GM21447 (cell line): ENCODE measurements at regions not wholly inside any gene's neighbourhood (a gene's known extent, or its start where the extent isn't known, plus 50 kb on each side); places are given as distances from the start of the nearest gene placed in this dataset.
"Not testable (repeated sequence)": the region's sequence is repeated elsewhere in the genome, so short reads cannot be mapped to it uniquely, and the experiment has no call there.

Experiments used
- ATAC-seq: cut with Tn5 transposase; IDR thresholded peaks from one replicate; pipeline ENCODE4 v1.9.1; 2021; ENCODE audit not compliant: unreplicated experiment

DNA sequence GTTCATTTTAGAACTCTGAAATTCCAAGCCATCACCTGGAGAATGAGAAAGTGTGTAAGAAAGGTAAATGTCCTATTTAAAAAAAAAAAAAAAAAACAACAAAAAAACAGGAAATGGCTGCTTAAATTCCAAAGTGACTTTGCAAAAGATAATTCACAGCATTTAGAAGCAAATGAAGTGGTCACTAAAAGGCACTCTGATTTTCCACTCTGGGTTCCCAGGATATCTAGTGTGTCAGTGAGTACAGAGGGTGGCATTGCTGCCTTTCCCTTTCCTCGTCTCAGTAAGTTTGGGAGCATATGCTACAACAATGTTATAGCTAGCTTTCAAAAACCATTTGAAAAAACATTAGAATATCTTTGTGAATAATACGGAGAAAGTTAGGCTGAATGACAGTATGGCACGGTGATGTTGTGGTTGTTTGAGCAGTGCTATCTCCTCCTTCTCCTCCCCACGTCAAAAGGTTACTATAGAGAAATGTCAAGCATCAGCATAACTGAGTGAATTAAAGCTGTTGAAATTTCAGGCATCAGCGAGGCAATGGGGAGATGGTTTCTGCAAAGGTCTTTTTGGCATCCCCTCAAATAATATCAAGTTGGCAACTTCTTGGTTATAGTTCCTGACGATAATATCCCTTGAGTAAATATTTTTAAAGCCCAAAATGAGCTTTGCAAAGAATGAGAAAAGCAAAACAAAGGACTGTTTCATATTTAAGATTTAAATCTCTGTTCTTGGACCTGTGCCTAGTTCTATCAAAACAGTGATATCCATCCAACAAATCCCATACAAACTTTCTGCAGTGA is 164.5 kb upstream of the E2F7 start:
- no peak for ATAC-seq

DNA sequence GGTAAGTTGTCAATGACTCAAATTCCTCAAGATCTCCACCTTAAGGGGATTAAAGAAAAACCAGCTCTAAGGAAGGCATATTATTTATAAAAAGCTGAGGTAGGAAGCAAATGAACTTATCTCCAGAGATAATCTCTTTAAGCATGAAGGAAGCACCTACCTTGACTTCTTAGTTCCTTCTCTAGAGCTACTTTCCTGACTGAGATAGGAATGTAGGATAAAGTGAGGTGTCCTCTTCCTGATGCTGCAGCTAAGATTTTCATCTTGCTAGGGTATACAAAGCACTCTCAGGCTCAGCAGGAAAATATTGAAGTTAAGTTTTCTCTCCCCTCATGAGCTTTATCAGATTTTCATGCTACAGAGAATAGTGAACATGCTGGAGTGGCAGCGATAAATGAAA is 163.0 kb upstream of the E2F7 start:
- ATAC-seq: no peak

DNA sequence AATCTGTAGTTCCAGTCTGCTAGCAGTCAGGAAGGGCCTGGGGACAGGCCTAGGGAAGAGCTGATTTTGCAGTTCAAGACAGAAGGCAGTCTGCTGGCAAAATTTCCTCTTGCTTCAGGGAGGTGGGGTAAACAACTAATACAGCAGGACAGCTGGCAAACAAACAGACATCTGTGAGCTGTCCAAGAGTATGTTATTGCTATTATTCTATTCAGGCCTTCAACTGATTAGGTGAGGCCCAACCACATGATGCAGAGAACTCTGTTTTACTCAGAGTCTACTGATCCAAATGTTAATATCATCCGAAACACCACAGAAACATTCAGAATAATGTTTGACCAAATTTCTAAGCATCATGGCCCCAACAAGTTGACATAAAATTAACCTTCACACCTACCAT is 161.0 kb upstream of the E2F7 start:
- no peak for ATAC-seq

DNA sequence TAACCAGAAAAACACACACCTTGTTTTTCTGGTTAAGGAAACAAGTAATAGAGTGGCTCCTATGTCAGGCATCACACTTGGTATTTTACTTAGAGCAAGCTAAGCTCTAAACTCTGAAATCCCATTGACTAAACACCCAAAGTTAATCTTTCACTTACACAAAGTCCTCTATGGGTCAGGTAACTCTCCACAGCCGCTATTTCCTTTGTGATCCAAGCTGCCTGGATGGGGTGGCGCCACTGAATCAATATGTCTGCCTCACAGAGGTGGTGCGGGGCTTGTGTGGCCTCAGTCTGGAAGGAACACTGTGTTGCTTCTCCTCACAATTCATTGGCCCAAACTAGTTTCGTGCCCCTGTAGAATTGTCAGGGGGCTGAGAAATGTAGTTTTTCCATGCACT is 160.0 kb upstream of the E2F7 start:
- ATAC-seq: no peak

DNA sequence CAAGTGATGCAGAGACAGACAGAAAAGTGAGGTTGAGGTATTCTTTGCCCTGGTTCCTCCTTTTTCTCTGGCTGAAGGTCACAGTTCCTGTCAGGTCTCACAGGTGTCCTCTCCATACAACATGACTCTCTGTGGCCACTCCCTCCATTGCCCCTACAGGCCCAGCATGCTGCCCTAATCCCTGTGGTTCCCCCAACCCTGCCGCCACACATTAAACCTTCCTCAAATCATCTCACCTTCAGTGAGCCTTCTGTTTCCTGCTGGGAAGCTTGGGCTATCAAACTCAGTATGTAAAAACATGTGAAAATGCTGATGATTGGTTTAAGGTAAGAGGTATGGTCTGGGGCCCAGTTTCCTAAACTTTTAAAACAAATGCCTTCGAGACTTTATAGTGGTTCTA is 159.0 kb upstream of the E2F7 start:
- ATAC-seq: no peak

DNA sequence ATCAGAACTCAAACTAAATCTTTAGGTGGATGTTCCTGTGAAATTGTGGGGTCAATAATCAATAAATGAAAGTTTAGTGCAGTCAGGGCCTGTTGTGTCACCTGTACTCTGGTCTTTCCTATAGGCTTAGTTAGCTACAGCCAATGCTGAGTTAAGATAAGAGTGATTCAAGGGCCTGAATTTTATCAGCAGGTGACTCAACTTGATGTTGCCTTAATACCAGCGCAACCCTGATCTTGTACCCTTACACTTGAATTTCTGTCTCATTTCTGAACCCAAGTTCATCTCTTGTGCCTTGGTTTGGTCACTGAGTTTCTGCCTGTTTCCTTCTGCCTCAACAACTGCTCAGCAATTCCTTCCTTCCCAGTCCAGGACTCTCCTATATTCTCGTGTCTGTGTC is 157.0 kb upstream of the E2F7 start:
- ATAC-seq: no peak

DNA sequence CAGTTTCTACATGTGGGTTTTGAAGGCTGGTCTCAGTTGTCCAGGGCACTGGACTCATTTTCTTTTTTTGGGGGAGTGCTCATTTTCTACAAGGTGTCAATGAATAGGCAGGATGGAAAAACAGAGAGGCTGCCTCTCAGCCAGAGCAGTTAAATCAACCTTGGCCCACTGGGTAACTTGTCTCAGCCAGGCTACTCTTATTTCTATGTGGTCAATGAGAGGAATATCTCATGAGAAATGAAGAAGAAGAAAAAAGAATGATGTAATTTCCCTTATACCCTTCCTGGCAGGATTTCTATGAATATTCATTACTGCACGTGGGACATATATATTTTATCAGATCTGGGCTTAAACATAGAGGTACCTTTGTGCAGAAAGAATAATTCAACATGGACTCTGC is 155.2 kb upstream of the E2F7 start:
- no peak for ATAC-seq

DNA sequence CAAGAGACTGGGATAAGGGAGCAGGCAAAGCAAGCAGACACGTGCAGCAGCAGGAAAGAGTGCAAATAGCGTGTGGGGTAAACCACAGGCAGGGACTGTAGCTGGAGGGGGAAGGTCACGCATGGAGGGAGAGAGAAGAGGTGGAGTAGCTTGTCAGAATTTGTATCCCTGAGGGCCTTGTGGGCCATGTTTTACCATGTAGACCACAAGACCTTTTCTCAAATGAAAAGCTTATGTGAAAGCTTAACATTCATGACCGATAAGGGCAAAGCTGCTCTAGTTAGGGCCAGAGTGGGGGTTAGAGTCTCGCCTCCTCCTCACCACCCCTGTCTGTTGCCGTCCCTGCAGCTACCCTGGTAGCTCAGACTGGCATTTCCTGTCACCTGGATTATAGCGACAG is 152.9 kb upstream of the E2F7 start:
- no peak for ATAC-seq

DNA sequence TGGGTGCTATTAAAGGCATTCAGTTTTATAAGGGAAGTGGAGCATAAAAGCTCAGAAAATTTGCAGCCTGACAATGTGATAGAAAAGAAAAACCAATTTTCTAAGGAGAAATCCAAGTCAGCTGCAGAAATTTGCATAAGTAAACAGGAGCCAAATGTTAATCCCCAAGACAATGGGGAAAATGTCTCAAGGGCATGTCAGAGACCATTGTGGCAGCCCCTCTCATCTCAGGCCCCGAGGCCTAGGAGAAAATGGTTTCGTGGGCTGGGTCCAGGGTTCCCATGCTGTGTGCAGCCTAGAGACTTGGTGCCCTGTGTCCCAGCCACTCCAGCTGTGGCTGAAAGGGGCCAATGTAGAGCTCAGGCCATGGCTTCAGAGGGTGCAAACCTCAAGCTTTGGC is 150.8 kb upstream of the E2F7 start:
- not testable (repeated sequence) for ATAC-seq

DNA sequence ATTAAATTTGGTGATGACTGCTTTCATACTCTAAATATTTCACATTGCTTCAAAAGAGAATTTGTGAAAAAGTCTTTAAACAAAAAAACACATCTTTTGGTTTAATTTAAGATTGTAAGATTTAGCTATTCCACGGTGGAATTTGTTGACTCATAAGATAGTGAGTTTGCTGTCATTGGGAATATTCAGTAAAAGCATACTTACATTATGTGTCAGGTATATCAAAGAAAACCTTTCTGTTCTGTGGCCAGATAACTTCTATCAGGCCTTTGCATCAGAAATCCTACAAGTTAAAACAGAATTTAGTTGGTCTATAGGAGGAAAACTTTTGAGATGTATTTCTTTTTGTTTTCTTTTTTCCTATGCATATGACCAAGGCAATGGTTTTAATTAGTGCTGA is 148.8 kb upstream of the E2F7 start:
- ATAC-seq: no peak

DNA sequence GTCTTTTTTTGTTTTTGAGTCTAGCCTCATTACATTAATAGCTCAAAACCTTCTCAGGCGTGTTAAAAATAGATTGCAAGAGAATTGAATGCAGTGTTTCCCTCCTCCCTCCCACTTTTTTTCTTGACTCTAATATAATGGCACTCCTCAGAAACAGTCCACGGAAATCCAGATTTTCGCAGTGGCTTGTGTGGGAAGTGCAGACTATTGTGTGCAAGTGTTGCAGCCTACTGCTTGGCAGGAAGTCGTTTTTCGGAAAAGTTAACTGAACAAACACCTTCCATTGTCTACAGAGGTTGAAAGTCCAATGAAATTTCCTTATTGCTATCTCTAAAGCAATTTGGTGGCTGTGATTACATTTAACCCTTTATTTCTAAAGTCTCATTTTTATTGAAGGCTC is 147.9 kb upstream of the E2F7 start:
- no peak for ATAC-seq

DNA sequence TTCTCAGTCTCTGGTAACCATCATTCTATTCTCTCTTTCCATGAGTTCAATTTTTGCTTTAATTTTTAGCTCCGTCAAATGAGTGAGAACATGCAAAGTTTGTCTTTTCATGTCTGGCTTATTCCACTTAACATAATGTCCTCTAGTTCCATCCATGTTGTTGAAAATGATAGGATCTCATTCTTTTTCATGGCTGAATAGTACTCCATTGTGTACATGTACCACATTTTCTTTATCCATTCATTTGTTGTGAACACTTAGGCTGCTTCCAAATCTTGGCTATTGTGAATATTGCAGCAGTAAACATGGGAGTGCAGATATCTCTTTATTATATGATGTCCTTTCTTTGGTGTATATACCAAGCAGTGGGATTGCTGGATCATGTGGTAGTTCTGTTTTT is 145.4 kb upstream of the E2F7 start:
- ATAC-seq: no peak

DNA sequence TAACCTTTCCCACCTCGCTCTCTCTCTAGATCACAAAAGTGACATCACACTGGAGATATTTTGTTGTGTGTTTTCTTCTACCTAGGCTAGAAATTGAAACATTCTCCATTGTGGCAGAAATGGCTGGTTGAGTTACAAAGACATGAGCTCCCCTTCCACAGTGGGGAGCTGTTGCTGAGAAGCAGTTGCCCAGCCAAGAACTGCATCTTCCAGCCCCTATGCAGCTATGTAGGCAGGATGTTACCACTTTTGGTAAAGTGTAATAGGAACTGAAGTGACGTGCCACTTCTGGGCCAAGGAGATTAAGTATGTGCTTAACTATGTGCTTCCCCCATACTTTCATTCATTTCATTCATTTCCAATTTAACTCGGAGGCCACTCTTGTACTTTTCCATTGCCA is 138.7 kb upstream of the E2F7 start:
- ATAC-seq: no peak

DNA sequence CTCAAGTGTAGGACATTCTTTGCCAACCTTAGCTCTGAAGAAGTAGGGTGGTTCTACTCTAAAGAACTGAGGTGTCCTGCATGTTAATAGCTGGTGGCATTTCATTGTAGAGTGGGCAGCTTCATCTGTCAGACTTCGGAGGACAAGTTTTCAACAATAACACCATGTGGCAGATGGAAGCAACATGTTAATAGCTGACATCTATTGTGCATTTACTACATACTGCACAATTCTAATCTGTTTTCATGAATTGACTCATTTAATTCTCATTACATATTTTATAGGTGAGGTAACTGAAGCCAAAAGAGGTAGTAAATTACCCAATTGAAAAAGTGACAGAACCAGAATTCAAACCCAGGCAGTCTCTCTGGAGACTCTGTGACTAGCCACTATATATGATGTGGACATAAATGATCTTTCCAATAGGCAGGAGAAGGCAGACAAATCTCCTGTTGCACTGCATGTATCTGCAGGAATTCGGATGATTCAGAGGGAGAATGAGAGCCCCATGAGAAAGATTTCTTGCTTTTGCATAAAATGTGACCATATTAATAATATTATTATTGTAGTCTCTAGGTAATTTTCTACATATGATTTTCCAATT is 137.2 kb upstream of the E2F7 start:
- ATAC-seq: no peak

DNA sequence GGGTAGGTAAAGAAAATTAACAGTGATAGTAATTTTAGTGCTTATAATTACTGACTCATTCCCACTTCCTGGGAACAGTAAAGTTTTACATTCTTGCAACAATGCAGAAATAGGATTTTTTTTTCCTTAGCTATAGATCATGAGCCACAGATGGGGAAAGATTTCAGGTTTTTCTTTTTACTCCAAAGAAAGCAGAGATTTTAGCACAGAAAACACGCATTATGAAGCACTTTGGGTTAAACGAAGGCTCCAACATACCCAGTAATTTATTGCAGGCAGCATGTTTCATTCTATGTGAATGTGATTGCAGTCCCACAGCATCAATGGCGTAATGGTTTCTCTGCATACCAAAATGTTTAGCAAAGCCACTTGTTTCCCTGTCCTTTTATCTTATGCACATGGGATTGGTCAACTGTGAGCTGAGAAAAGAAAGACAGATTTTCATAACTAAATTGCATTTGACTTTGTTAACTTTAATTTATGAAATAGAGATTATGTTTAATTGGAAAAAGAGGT is 124.6 kb upstream of the E2F7 start:
- no peak for ATAC-seq

DNA sequence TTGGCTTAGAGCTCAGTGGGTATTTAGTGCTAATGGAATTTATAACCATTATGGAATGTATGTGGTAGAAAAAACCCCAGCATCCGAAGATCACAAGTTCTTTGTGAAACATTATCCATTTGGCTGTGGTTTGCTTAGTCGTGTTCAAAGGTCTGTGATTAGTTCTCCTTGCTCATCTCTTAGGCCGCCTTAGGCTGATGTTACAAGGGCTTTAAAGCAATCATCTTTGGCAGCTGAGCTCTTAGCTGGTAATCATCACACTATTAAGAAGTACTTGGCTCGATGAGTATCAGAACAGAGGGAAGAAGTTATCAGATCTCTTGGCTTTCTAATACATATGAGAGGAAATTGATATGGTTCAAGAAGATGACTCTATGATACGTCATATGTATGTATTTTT is 124.1 kb upstream of the E2F7 start:
- ATAC-seq: no peak

DNA sequence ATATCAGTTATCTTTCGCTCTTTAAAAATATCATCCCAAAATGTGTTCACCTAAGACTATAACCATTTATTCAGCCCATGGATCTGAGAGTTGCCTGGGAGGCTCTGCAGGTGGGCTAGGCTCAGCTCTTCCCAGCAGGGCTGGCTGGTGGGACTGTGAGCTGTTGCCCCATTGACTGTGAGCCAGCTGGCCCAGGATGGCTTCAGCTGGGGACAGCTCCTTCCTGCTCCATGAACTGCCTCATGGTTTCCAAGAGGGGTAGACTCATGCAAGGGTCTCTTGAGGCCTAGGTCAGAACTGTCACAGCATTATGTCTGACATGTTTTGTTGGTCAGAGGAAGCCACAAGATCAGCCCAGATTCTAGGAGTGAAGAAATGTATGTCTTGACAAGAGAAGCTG is 114.1 kb upstream of the E2F7 start:
- no peak for ATAC-seq

DNA sequence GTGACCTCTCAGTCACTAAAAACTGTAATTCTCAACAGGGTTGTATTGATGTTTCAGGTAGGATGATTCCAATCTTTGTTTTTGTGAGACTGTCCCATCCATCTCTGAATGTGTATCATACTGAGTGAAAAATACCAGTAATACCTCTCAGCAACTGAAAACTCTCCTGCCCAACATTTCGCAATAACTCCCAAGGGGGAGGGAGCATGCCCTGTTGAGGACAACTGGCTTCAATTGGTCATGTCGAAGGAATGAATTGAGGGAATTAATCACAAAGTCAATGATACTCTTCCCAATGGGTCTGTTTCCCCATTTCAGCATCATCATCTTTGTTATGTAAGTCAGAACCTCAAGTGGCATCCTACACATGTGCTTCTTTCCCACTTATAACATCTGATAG is 102.4 kb upstream of the E2F7 start:
- ATAC-seq: no peak

DNA sequence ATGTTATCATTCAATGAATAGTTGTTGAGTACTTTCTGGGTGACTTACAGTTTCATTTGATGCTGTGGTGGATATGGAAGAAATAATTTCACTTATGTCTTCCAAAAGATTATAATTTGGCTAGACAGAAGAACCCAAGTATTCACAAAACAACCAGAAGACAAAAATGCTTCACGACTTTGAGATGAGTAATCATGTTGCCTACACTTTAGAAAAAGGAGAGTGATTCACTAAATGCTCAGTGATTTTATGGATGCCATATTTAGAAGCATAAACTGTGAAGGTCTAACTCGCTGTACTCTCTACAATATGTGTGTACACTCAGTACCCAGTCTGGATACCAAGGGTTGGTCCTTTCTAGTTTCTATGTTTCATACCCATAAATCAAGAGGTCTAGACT is 101.3 kb upstream of the E2F7 start:
- ATAC-seq: no peak

DNA sequence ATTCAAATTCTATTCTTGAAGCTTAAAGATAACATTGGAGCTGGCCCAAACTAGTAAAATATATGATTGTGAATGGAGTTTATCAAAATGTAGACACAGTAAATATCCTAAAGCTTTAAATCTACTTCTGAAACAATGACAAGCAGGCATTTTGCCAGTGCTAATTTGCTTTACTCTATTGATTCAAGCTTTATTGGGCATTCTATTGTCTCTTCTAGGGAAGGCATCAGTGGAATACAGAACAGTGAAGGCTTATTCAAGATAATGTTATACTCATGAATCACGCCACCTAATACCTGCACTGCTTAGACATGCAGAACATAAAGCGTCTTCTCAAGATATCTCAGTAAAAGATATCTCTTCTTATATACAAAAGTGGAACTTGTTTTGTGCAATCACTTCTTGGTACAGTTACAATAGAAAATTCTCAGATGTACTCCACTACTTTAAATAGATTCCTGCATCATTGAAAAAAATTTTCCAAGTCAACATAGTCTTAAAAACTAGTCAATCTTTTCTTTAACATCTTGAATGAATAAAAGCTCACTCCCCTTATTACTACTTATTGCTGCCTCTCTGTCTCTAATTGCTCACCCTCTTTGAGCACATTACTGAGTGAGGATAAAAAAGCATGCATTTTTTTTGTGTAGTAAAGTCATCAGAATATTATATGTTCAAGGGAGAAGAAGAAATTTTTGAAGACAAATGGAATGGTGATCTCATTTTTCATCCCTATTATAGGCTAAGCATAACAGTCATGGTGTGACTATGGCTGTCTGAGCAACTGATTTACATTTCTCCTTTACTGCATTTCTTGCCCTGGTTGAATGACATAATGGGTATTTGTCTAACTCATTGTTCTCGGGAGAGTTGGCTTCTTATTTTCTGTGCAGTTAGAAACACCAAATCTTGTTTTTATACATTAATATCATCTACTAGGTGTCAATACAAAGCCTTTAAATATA is 98.0 kb upstream of the E2F7 start:
- no peak for ATAC-seq

DNA sequence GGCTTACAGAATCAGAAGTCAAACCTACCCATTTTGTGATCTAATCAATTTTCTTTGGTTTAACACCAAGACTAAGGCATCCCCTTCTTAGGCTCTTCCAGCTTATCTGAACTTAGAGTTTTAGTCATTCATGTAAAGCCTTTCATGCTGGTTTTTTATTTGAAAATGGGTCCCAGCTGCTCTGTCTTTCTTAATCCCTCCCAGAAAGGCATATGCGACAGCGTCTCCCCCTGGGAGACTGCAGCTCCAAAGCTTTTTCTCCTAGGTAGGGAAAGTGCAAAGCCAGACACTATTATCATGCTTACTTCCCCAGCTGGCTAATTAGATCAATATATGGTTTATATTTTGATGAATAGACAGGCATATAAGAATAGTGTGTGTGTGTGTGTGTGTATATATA is 96.6 kb upstream of the E2F7 start:
- ATAC-seq: no peak

DNA sequence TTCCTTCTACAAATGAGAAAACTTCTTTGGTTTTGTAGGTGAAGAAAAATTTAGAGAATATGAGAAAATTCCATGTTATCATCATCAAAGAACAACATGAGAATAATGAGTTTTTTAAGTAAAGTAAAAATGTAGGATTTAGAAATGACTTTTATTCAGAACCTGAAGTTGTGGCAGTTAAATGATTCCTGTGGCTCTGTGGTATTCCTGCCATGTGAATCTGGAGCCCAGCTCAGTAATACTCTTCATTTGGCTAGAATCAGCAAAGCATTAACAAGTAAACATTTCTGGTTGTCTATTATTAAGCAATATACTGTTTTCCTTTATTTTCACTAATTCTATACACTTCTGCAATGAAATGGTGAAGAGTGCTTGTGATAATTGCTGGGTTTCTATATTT is 95.6 kb upstream of the E2F7 start:
- ATAC-seq: no peak
